ENCODE measurements at regions not wholly inside any gene's neighbourhood (a gene's known extent, or its start where the extent isn't known, plus 50 kb on each side); places are given as distances from the start of the nearest gene placed in this dataset.

GRCh38 chr5:56447232-56447631 is 214.1 kb upstream of the ANKRD55 start:
- TF ChIP-seq CTCF (IDR thresholded peaks at IDR 0.05): no peak
- intact Hi-C loops (cut with DNase I): no loop called here
- Histone ChIP-seq H3K27ac (no peak overlapping the region), H3K9me3 (no peaks in the 10 kb centered on the region), H3K9ac (ENCODE audit: low read depth in 2 of 2, low read length in 2 of 2) (no peak overlapping the region), H3K27me3 (no peaks in the 10 kb centered on the region), H3K4me1 (no peaks in the 10 kb centered on the region), H3K36me3 (no peaks in the 10 kb centered on the region), H3K4me3 (no peak overlapping the region)
- DNase-seq: no peak

GRCh38 chr5:56446728-56447127 is 213.6 kb upstream of the ANKRD55 start:
- Histone ChIP-seq H3K27ac (no peak overlapping the region), H3K9ac (ENCODE audit: low read depth in 2 of 2, low read length in 2 of 2) (no peak overlapping the region), H3K4me1 (no peaks in the 10 kb centered on the region), H3K27me3 (no peaks in the 10 kb centered on the region), H3K4me3 (no peak overlapping the region), H3K9me3 (no peaks in the 10 kb centered on the region), H3K36me3 (no peaks in the 10 kb centered on the region)
- intact Hi-C loops (cut with DNase I): no loop called here
- no peak for DNase-seq
- no peak for TF ChIP-seq CTCF (IDR thresholded peaks at IDR 0.05)

GRCh38 chr5:56443826-56444225 is 210.7 kb upstream of the ANKRD55 start:
- intact Hi-C loops (cut with DNase I): no loop called here
- no peaks in the 10 kb centered on the region for H3K4me1 ChIP-seq
- no peaks in the 10 kb centered on the region for H3K9me3 ChIP-seq
- no peak overlapping the region for H3K27ac ChIP-seq
- no peaks in the 10 kb centered on the region for H3K36me3 ChIP-seq
- DNase-seq: no peak
- TF ChIP-seq CTCF (IDR thresholded peaks at IDR 0.05): no peak
- H3K9ac ChIP-seq (ENCODE audit: low read depth in 2 of 2, low read length in 2 of 2): no peak overlapping the region
- H3K27me3 ChIP-seq: no peaks in the 10 kb centered on the region
- H3K4me3 ChIP-seq: no peak overlapping the region

- Histone ChIP-seq H3K27ac (no peak overlapping the region), H3K9ac (ENCODE audit: low read depth in 2 of 2, low read length in 2 of 2) (no peak overlapping the region), H3K4me3 (no peak overlapping the region), H3K9me3 (no peaks in the 10 kb centered on the region), H3K36me3 (no peaks in the 10 kb centered on the region), H3K4me1 (no peaks in the 10 kb centered on the region), H3K27me3 (no peaks in the 10 kb centered on the region)
- TF ChIP-seq CTCF (IDR thresholded peaks at IDR 0.05): no peak
- peak; percentile 27 for DNase-seq
- intact Hi-C loops (cut with DNase I): no loop called here
Measured at GRCh38 chr5:56440871-56441740, 208.0 kb upstream of the ANKRD55 start.

GRCh38 chr5:56434986-56435385 is 201.9 kb upstream of the ANKRD55 start:
- no peak for DNase-seq
- H3K9ac ChIP-seq (ENCODE audit: low read depth in 2 of 2, low read length in 2 of 2): no peak overlapping the region
- H3K27ac ChIP-seq: no peak overlapping the region
- no peaks in the 10 kb centered on the region for H3K27me3 ChIP-seq
- intact Hi-C loops (cut with DNase I): no loop called here
- H3K36me3 ChIP-seq: no peaks in the 10 kb centered on the region
- no peaks in the 10 kb centered on the region for H3K9me3 ChIP-seq
- H3K4me3 ChIP-seq: no peak overlapping the region
- TF ChIP-seq CTCF (IDR thresholded peaks at IDR 0.05): no peak
- no peaks in the 10 kb centered on the region for H3K4me1 ChIP-seq

All from colonic mucosa (tissue), 4 donors.